Hematopoietic multipotent progenitor cell (in vitro differentiated cells): ENCODE measurements at regions not wholly inside any gene's neighbourhood (a gene's known extent, or its start where the extent isn't known, plus 50 kb on each side); places are given as distances from the start of the nearest gene placed in this dataset.

Source experiments
- DNase-seq, 3 donors: peaks; one replicate each; pipeline ENCODE4 v3.0.0-alpha.2; 2011 to 2015; ENCODE audit warnings: low read depth in 2 of 3, low spot score in 2 of 3

GRCh38 chr14:83462759-83463158 is 1929.1 kb upstream of the SEL1L start:
- no peak for DNase-seq

DNA sequence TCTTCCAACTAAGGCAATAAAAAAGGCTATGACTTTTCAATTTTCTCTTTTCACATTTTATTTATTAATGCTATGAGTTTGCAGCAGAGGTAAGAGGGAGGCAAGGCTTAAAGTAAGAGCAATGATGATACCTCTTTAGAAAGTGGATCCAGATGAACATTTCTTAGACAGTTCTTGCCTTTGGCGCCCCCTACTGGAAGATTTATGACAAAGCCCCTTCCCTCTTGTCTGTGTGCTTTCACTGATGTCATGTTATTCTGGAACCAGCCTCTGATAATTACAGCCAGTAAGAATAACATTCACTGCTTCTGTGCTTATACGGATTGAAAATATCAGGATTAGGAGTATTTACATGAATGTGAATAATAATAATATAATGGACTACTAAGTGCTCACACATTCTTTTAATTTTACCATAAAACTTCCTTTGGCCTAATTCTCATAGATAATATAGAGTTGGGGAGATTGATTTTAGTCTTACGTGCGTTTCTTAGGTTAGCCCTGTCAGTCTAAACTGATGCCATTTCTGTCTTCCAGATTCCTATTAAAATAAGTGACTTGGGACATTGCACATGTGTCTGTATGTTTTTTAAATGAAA is 1929.9 kb upstream of the SEL1L start:
- peak in 2 of 3 donors; percentile 29 to 77 for DNase-seq

DNA sequence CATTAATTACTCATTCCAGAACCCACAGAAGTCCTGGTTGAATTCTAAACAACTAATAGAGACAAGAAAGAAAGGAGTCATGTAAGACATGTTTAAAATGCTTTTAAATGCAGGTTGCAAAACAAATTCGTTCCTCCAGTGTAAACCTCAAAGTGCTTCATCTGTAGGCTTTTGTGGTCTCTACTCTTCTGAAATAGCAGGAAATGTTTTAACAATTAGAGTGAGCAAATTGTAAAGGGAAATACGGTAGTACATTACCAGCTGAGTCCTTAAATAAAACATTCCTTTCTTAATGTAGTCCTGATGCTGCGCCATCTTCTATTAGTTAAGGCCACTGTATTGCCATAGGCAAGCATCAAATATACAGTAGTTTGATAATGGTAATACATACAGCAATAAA is 1934.2 kb upstream of the SEL1L start:
- no peak for DNase-seq

DNA sequence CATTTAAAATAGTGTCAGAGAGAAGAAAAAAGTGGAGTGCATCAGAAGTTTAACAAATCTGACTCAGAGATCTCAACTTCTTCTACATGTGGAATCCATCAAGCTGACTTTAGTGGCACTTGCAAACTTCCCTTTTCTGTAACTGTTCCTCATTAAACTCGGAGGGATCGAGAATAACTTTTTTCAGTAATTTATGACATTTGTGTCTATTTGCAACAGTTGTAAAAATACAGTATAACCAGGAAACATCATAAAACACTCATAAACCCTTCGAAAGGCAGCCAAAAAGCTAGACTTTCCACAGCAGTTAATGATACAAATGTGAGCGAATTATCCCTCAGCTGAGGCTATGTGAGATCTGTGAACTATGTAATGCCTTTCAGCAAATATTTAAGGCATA is 1936.8 kb upstream of the SEL1L start:
- DNase-seq = peak in 1 of 3 donors; percentile 19

- no peak for DNase-seq
Observed at GRCh38 chr14:83470959-83471695, 1937.5 kb upstream of the SEL1L start.

- DNase-seq = no peak
Observed at GRCh38 chr14:83473416-83474235, 1940.0 kb upstream of the SEL1L start.

GRCh38 chr14:83478741-83479140 is 1945.1 kb upstream of the SEL1L start:
- no peak for DNase-seq

GRCh38 chr14:83483063-83483462 is 1949.4 kb upstream of the SEL1L start:
- no peak for DNase-seq

- DNase-seq = no peak
Observed at GRCh38 chr14:83485591-83485990, 1951.9 kb upstream of the SEL1L start.

- DNase-seq = no peak
Observed at GRCh38 chr14:83491091-83491490, 1957.4 kb upstream of the SEL1L start.

- no peak for DNase-seq
Observed at GRCh38 chr14:83520837-83521236, 1987.2 kb upstream of the SEL1L start.

GRCh38 chr14:83529531-83529930 is 1995.9 kb upstream of the SEL1L start:
- DNase-seq = no peak

- DNase-seq = no peak
Observed at GRCh38 chr14:83533734-83534133, 1996.2 kb upstream of the FLRT2 start.

- no peak for DNase-seq
Observed at GRCh38 chr14:83534995-83535394, 1994.9 kb upstream of the FLRT2 start.

DNA sequence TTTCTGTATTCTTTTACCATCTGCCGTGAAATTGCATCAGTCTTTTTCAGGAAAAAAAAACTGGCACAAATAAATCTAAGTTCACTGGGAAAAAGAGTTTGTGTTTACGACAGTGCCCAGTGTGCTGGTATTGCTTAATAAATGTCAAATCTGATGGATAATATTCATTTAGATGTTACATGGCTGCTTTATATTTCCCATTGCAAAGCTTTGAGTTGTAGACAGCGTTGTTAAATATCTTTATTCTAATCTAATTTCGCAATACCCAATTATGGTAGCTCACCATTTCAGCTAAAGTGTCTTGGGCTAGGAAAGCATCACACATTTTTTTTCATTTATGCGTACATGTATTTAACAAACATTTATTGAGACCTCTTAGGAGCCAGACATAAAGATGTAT is 1994.5 kb upstream of the FLRT2 start:
- no peak for DNase-seq

DNA sequence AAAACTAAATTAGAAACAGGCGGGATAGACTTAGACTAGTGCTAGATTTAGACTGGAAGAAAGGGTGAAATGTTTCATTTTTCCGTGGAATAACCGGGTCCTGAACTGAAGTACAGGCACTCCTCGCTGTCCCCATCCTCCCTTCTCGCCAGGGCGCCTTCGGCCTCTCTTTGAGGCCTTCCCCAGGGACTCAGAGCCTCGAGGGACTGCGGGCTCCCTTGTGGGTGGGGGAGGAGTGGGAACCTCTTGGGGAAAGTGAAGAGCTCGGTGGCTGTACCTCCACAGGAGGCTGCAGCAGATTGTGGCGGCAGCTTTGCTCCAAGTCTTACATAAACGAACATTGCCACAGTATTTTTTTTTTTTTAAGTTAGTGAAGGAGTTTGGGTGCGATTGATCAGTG is 1988.8 kb upstream of the FLRT2 start:
- DNase-seq = no peak

GRCh38 chr14:83548061-83548839 is 1981.7 kb upstream of the FLRT2 start:
- DNase-seq = no peak

GRCh38 chr14:83556065-83556464 is 1973.9 kb upstream of the FLRT2 start:
- no peak for DNase-seq

GRCh38 chr14:83556746-83557453 is 1973.0 kb upstream of the FLRT2 start:
- DNase-seq = no peak

GRCh38 chr14:83558946-83559345 is 1971.0 kb upstream of the FLRT2 start:
- no peak for DNase-seq
